CD4-positive, alpha-beta T cell treated with Interferon gamma for 1 hour (primary cell): ENCODE measurements at regions not wholly inside any gene's neighbourhood (a gene's known extent, or its start where the extent isn't known, plus 50 kb on each side); places are given as distances from the start of the nearest gene placed in this dataset.
"Not testable (repeated sequence)": the region's sequence is repeated elsewhere in the genome, so short reads cannot be mapped to it uniquely, and the experiment has no call there.

Experiments used
- DNase-seq: peaks from one replicate; pipeline ENCODE4 v3.0.0-alpha.2; 2020

DNA sequence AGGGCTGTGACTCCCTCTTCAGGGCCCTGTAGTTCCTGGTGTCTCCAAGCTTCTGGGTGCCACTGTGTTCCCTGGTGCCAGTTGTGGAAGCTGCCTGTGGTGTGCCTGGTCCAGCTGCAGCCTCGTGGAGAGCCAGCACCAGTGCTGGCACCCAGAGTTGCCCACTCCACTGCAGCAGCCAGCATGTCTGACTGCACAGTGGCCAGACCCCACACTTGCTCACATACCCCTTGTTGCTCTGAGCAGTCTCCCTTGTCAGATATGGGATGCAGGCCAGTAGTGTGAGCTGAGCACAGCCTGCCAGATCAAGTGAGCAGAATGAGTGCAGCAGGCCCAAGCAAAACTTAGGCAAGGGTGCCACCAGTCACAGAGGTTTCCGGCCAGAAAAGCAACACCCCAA is 108.6 kb downstream of the ZMAT1 start:
- no peak for DNase-seq

DNA sequence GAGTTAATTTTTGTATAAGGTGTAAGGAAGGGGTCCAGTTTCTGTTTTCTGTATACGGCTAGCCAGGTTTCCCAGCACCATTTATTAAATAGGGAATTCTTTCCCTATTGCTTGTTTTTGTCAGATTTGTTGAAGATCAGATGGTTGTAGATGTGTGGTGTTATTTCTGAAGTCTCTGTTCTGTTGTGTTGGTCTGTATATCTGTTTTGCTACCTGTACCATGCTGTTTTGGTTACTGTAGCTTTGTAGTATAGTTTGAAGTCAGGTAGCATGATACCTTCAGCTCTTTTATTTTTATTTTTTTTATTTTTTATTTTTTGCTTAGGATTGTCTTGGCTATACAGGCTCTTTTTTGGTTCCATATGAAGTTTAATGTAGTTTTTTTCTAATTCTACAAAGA is 114.1 kb downstream of the ZMAT1 start:
- not testable (repeated sequence) for DNase-seq

DNA sequence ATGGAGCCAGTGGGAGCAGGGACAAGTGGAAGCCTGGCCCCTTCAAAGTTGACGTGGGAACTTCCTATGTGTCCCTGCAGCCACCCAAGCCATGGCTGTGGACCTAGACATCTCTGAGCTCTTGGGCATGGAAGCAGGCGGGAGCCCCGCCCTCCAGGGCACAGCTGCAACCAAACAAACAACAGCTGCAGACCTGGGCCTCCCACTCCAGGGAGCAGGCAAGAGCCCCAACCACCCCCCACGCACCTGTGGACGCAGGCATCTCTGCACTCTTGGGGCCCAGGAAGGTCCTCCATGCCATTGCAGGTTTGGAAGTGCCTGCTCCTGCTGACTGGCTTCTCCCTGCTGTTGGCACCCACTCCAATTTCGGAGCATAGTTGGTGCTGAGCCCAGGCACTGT is 118.6 kb downstream of the ZMAT1 start:
- no peak for DNase-seq

DNA sequence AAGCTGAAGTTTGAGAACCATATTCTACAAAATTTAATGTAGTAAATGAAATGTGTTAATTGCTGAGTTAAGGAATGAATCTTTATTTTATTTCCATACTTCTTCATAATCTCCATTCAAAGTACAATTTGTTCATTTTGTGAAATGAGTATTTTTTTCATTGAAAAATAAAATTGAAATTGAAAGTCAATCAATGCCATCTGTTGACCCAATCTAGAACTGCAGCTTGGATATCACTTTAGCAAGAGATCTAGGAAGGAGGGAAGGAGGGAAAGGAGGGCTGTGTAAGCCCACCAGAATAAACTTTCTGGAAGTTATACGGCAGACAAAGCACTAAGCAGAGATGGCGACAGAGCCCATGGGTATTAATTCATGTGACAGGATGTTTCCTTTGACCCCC is 128.4 kb downstream of the ZMAT1 start:
- DNase-seq: no peak

DNA sequence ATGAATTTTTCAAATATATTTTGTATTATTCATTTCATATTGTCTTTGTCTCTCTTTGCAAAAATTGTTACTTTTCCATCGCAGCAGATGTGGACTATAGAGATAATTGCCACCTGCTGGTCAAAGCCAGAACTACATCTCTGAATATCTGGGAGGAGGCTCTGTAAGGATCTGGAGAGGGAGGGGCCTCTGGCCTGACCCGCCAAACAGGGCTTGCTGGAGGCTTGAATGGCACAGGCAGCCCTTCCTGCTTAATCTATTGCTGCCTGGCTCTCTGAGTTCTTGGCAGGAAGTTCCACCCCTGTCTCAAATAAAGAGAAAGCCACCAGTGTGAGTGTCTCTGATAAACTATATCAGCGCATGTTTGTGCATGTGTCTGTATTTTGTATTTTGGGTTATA is 132.4 kb downstream of the ZMAT1 start:
- DNase-seq: peak; percentile 76

DNA sequence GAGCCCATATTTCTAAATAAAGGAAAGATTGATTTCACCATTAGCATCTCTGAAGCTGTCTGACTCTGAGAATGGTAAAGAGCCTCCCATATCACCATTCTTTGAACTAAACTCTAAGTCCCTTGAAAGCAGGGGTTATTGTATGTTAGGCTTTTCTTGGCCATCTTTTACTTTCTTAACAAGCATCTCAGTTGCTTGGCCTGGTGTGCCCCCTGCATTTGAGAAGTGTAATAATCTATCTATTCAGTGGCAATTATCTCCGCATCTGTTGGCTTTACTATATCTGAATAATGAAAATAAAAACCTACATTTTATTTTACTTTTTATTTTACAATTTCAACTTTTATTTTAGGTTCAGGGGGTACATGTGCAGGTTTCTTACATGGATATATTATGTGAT is 128.3 kb upstream of the ARMCX2 start:
- DNase-seq: no peak

DNA sequence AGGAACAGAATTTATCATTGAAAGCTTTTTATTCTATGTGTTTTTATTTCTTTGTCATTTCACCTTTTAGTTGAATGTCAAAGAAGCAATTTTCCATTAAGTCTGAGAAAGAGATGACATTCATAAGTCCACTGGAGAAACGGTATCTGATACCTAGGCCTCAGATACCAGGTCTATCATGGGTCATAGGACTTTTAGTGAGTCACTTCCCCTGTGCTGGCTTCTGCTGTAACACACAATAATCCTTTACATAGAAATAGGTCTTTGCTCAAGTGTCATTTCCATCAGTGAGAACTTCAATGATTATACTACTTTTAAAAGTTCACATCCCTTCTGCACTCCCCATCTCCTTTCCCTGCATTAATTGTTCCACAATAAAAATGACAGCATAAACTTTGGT is 125.5 kb upstream of the ARMCX2 start:
- no peak for DNase-seq

DNA sequence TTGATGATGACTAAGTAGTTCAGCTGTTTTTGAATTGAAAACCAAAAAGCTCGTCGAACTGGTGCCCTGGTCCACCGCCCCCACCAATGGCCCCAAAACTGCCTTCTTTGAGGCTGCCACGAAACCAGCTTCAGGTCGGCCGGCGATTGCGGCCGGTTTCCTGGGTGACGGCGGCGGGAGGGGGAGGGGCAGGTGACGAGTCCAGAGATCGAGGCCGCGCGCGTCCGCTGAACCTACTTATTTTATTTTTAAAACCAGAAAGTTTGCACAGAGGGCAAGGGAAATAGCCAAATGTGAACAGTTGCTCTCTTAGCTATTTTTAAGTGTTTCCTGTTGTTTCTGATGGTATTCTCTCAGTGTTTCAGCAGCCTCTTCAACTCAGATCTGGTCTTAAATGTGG is 120.8 kb upstream of the ARMCX2 start:
- DNase-seq: not testable (repeated sequence)

DNA sequence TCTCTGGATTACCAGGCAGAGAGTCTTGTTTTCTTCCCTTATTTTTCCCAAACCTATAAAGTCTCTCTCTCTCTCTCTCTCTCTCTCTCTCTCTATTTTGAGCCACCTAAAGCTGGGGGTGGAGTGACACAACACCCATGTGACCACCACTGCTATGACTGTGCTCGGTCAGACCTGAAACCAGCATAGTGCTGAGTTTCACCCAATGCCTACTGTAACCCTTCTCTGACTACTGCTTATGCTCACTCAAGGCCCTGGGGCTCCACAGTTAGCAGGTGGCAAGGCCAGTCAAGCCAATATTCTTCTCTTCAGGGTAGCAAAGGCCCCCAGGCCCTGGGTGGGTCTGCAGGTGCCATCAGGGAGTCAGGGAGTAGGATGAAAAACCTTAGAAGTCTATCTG is 114.7 kb upstream of the ARMCX2 start:
- DNase-seq: no peak

DNA sequence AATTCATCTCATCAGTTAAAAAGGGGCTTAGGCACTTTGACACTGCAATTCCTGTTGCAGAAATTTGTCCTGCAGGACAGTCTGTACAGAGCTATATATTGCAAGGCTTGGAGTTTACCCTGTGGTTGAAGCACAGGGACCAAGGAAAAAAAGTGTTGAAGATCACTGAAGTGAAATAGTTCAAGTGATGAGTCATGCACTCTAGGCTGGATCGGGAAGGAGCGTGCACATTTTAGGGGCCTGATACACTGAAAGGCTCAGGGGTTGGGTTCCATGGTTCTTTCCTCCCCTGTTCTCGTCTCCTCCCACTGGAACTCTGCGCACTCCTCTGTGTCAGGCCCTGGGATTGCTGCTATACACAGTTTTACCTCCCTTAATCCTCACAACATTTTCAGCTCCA is 104.9 kb upstream of the ARMCX2 start:
- no peak for DNase-seq

DNA sequence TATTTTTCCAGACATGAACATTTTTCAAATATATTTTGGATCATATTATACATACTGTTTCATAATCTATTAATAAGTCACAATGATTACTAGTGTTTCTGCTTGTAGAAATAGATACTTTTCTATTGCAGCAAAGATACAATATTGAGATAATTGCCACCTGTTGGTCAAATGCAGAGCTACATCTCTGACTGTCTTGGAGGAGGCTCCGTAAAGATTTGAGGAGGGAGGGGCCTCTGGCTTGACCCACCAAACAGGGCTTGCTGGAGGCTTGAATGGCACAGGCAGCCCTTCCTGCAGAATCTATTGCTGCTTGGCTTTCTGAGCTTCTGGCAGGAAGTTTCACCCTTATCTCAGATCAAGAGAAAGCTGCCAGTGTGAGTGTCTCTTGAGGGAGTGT is 99.3 kb upstream of the ARMCX2 start:
- DNase-seq: peak; percentile 2

DNA sequence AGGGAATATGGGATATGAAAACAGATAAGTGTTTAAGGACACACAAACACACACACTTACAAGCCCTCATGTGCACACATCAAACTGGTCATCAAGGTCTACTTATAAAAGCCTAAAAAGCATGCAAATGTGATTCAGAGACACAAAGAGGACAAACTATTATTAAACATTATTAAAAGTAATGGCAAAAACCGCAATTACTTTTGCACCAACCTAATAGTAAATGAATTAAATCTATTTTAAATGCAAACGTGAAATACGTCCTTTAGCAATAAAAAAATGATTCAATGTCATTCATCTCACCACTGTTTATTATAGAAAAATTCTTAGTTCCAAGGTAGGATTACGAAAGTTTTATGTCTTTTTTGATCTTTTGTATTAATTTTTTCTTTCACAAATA is 91.1 kb upstream of the ARMCX2 start:
- DNase-seq: no peak

DNA sequence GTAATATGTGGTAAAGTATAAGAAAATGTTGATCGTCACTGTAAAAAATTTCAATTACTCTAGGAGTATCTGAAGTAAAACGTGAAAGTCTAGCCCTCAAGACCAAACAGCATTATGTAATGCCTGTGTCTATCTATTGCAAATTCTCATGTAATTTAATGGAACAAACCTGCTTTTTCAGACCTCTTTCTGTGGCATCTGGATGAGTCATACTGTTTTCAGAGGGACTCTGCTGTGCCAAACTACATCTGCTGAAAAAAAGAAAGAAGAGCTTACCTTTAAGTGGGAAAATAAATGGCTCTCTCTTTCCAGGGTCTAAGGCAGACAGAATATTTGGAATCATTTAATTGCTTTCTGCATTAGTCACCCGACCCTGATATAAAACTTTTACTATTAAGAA is 89.8 kb upstream of the ARMCX2 start:
- DNase-seq: no peak

DNA sequence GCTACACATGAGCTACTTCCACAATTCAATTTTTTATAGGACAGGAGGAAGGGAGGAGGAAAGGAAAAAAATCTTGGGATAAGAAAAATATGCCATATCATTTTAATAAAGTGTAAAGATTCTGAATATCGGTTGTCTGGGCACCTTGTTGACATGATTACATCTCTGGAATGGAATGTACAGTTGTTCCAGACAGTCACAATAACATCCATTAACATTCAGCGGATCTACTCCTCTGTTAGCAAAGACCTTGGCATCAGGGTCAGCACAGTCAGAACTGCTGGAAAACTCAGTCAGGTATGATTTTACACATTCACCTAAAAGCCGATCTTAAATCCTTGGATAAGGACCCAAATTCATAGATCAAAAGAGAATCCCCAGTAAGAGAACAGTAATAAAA is 85.4 kb upstream of the ARMCX2 start:
- DNase-seq: no peak

DNA sequence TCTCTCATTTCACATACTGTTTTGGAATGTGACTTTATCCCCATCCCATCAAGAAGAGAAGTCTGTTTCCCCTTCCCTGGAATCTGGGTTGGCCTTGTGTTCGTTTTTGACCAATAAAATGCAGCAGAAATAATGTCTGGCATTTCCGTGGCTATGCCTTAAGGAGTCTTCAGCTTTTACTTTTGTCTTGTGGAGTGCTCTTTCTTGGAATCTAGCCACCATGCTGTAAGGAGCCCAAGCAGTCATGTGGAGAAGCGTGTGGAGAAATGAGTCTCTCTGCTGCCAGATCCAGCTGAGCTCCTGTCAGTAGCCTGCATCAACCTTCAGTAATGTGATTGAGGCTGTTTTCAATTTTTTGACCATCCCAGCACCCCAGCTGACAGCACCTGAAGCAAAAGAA is 84.4 kb upstream of the ARMCX2 start:
- no peak for DNase-seq

DNA sequence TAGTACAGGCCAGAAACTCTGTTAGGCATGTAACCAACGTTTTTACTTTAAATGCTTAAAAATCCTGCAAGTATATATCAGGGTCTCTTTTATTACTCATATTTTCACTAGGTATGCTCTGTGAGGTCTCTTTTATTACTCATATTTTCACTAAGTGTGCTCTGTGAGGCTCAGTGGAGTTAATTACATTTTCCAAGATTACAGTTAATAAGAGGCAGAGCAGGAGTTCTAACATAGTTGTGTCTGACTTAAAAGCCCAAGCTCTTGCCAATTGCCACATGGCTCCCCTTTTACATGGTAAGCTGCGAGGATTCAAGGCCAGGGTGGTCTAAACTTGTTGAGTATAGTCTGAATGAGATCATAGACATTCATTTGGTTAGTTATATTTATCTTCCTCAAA is 81.0 kb upstream of the ARMCX2 start:
- no peak for DNase-seq

DNA sequence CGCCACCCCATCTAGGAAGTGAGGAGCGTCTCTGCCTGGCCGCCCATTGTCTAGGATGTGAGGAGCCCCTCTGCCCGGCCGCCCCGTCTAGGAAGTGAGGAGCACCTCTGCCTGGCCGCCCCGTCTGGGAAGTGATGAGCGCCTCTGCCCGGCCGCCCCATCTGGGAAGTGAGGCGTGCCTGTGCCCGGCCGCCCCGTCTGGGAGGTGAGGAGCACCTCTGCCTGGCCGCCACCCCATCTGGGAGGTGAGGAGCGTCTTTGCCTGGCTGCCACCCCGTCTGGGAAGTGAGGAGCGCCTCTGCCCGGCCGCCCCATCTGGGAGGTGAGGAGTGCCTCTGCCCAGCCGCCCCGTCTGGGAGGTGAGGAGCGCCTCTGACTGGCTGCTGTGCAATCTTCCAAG is 79.2 kb upstream of the ARMCX2 start:
- not testable (repeated sequence) for DNase-seq

DNA sequence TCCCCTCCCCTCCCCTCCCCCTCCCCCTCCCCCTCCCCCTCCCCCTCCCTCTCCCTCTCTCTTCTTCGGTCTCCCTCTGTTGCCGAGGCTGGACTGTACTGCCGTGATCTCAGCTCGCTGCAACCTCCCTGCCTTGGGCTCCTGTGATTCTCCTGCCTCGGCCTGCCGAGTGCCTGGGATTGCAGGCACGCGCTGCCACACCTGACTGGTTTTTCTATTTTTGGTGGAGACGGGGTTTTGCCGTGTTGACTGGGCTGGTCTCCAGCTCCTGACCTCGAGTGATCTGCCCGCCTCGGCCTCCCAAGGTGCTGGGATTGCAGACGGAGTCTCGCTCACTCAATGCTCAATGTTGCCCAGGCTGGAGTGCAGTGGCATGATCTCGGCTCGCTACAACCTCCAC is 78.8 kb upstream of the ARMCX2 start:
- not testable (repeated sequence) for DNase-seq

DNA sequence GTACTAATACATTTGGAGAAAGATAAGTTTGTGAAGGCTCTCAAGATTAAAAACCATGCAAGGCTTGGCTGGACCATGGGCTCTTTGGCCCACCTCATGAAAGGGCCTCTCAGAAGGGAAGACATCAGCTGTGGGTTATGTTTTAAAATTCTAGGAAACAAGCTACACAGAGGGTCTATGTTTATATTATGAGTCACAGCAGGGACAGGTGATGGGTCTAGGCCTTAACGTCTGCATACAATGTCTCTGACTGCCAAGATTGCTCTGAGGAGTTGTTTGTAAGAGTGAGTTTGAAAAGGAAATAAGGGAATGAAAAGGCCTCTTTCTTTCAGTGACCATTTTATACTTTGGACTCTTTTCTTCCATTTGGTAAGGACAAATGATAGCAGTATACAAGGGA is 77.0 kb upstream of the ARMCX2 start:
- no peak for DNase-seq

DNA sequence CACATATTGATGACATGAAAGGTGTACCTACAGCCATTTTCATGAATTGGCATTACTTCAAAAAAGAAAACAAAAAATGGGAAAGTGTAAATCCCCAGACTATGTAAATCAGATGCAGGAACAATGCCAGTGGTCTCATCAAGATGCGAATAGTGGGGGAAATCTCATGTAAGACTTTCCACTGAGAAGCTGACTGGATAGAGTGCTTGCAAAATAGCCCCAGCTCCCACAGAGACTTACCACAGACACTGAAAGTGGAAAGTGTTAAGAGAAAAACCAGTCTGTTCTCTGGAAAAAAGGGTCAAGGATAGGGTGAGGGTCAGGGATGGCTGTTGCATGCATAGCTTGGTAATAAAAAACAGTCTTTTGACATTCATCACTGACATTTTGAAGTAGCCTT is 73.2 kb upstream of the ARMCX2 start:
- no peak for DNase-seq

DNA sequence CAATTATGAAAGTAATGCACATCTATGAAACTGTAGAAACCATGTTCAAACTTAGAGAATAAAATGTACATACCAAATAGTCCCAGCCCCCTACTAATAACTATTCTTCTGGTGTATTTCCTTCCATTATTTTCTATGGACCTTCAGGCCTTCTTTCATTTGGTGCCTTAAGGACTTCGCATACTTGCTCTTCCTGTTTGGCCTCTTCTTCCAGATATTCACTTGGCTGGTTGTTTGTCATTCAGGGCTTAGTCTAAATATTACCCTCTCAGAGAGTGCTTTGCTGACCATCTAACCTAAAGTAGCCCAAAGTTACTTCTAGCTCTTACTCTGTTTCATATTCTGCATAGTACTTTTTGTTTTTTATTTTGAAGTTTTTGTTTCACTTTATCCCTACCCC is 70.3 kb upstream of the ARMCX2 start:
- no peak for DNase-seq
